Activated CD4-positive, CD25-positive, alpha-beta regulatory T cell treated with anti-CD3 and anti-CD28 coated beads, Interleukin-2, amount 50 U/mL, for 24 hours (primary cell): ENCODE measurements at regions not wholly inside any gene's neighbourhood (a gene's known extent, or its start where the extent isn't known, plus 50 kb on each side); places are given as distances from the start of the nearest gene placed in this dataset.
A peak's percentile ranks its signal among the peaks of the same experiment; 100 is the strongest.
"Not testable (repeated sequence)": the region's sequence is repeated elsewhere in the genome, so short reads cannot be mapped to it uniquely, and the experiment has no call there.

Experiments
- ATAC-seq, 2 donors: fragments of 150-1000 bp; cut with Tn5 transposase; one replicate each; pipeline ENCODE4 v1.10.0; 2021; ENCODE audit warnings: mild to moderate bottlenecking in 1 of 2, moderate library complexity in 1 of 2

GRCh38 chr10:124242365-124242764 lies 149.0 kb upstream of the CHST15 start:
- no peak for ATAC-seq

GRCh38 chr10:124241510-124241909 lies 148.1 kb upstream of the CHST15 start:
- not testable (repeated sequence) for ATAC-seq

GRCh38 chr10:124240839-124241291 lies 147.5 kb upstream of the CHST15 start:
- ATAC-seq: no peak

GRCh38 chr10:124239696-124240095 lies 146.3 kb upstream of the CHST15 start:
- no peak for ATAC-seq

GRCh38 chr10:124239134-124239533 lies 145.7 kb upstream of the CHST15 start:
- no peak for ATAC-seq

GRCh38 chr10:124238367-124238766 lies 145.0 kb upstream of the CHST15 start:
- ATAC-seq: no peak

GRCh38 chr10:124237282-124237961 lies 144.0 kb upstream of the CHST15 start:
- no peak for ATAC-seq

GRCh38 chr10:124236816-124237215 lies 143.4 kb upstream of the CHST15 start:
- ATAC-seq: no peak

GRCh38 chr10:124236136-124236535 lies 142.7 kb upstream of the CHST15 start:
- no peak for ATAC-seq

GRCh38 chr10:124235232-124235631 lies 141.8 kb upstream of the CHST15 start:
- ATAC-seq: no peak

GRCh38 chr10:124233546-124234138 lies 140.2 kb upstream of the CHST15 start:
- peak in 1 of 2 donors; percentile 8 for ATAC-seq

GRCh38 chr10:124232686-124233545 lies 139.5 kb upstream of the CHST15 start:
- ATAC-seq: peak in 1 of 2 donors; percentile 12

GRCh38 chr10:124231168-124232155 lies 138.1 kb upstream of the CHST15 start:
- ATAC-seq: peak; percentile 53 to 61

GRCh38 chr10:124230635-124231167 lies 137.3 kb upstream of the CHST15 start:
- no peak for ATAC-seq

GRCh38 chr10:124229989-124230634 lies 136.7 kb upstream of the CHST15 start:
- no peak for ATAC-seq

GRCh38 chr10:124229201-124229988 lies 136.0 kb upstream of the CHST15 start:
- no peak for ATAC-seq

- no peak for ATAC-seq
These were observed 135.1 kb upstream of the CHST15 start for GRCh38 chr10:124228471-124228870.

GRCh38 chr10:124227988-124228387 lies 134.6 kb upstream of the CHST15 start:
- ATAC-seq: no peak

- ATAC-seq: no peak
These were observed 133.9 kb upstream of the CHST15 start for GRCh38 chr10:124227055-124227975.
